ENCODE measurements at regions not wholly inside any gene's neighbourhood (a gene's known extent, or its start where the extent isn't known, plus 50 kb on each side); places are given as distances from the start of the nearest gene placed in this dataset.

GRCh38 chr4:60089546-60090273 lies 1110.4 kb upstream of the ADGRL3 start:
- no peak overlapping the region for H3K4me3 ChIP-seq (ENCODE audit: low read depth, low read length)
- no peaks in the 10 kb centered on the region for H3K36me3 ChIP-seq (replicated peaks)
- H3K27ac ChIP-seq, result no peak overlapping the region
- TF ChIP-seq, protein P1, sequence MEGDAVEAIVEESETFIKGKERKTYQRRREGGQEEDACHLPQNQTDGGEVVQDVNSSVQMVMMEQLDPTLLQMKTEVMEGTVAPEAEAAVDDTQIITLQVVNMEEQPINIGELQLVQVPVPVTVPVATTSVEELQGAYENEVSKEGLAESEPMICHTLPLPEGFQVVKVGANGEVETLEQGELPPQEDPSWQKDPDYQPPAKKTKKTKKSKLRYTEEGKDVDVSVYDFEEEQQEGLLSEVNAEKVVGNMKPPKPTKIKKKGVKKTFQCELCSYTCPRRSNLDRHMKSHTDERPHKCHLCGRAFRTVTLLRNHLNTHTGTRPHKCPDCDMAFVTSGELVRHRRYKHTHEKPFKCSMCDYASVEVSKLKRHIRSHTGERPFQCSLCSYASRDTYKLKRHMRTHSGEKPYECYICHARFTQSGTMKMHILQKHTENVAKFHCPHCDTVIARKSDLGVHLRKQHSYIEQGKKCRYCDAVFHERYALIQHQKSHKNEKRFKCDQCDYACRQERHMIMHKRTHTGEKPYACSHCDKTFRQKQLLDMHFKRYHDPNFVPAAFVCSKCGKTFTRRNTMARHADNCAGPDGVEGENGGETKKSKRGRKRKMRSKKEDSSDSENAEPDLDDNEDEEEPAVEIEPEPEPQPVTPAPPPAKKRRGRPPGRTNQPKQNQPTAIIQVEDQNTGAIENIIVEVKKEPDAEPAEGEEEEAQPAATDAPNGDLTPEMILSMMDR (IDR thresholded peaks at IDR 0.05; ENCODE audit: low read depth, low read length, missing control alignments), result no peak
- in situ Hi-C loops (cut with HindIII; ENCODE audit: low pct_ligation_motif_present, low sequenced_read_pairs), result no loop called here
- H3K27me3 ChIP-seq (replicated peaks), result no peaks in the 10 kb centered on the region
- DNase-seq, result no peak

GRCh38 chr4:60096676-60097075 lies 1103.5 kb upstream of the ADGRL3 start:
- H3K27ac ChIP-seq, result no peak overlapping the region
- H3K4me3 ChIP-seq (ENCODE audit: low read depth, low read length), result no peak overlapping the region
- no peaks in the 10 kb centered on the region for H3K27me3 ChIP-seq (replicated peaks)
- in situ Hi-C loops (cut with HindIII; ENCODE audit: low pct_ligation_motif_present, low sequenced_read_pairs), result no loop called here
- TF ChIP-seq, protein P1 (IDR thresholded peaks at IDR 0.05; ENCODE audit: low read depth, low read length, missing control alignments), result no peak
- no peaks in the 10 kb centered on the region for H3K36me3 ChIP-seq (replicated peaks)
- no peak for DNase-seq

DNA sequence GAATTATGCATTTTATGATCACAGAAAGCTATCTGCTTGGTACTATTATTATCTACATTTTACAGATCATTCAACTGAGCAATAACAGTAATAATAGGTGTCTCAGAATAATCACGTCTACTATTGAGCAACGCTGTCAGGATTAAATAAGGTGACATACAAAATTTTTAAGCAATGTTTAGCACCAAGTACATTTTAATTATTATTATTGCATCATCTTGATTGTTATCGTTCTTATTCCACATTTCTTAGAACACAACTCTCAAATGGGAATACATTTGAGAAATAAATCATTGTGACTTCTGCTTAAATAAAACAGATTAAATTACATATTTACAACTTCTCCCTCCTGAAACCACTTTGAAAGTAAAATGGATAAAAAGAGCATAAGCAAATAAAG lies 1083.5 kb upstream of the ADGRL3 start:
- Histone ChIP-seq H3K27me3 (replicated peaks) (no peaks in the 10 kb centered on the region), H3K36me3 (replicated peaks) (no peaks in the 10 kb centered on the region), H3K27ac (no peak overlapping the region), H3K4me3 (ENCODE audit: low read depth, low read length) (no peak overlapping the region)
- in situ Hi-C loops (cut with HindIII; ENCODE audit: low pct_ligation_motif_present, low sequenced_read_pairs), result no loop called here
- no peak for DNase-seq
- TF ChIP-seq, protein P1 (IDR thresholded peaks at IDR 0.05; ENCODE audit: low read depth, low read length, missing control alignments), result no peak

DNA sequence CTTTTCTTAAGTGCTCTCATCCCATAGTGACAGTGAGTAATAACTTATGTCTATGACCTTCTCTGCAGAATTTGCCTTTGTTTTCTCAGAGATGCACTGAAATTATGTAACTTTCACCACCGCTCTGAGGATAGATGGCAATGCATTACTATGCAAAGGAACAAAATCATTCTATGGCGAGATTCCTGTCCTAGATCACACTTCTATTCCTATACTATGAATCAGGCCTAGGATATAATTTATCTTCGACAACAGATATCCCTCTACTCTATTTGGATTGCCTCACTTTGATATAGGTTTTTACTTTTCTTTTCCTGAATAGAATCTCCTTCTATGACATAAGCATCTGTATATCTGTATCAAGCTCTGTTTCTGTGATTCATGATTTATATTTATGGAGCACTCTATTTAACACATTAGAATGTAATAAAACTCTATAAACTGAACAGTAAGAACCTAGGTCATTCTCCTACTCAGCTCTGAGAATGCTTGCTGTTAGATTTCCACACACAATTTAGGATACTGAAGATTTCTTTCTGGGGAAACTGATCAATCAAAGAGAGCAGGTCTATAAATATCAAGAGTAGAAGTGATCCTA lies 1082.3 kb upstream of the ADGRL3 start:
- Histone ChIP-seq H3K36me3 (replicated peaks) (no peaks in the 10 kb centered on the region), H3K27ac (no peak overlapping the region), H3K4me3 (ENCODE audit: low read depth, low read length) (no peak overlapping the region), H3K27me3 (replicated peaks) (no peaks in the 10 kb centered on the region)
- TF ChIP-seq, protein P1 (IDR thresholded peaks at IDR 0.05; ENCODE audit: low read depth, low read length, missing control alignments), result no peak
- no peak for DNase-seq
- in situ Hi-C loops (cut with HindIII; ENCODE audit: low pct_ligation_motif_present, low sequenced_read_pairs), result no loop called here

GRCh38 chr4:60122820-60123219 lies 1077.3 kb upstream of the ADGRL3 start:
- no peaks in the 10 kb centered on the region for H3K36me3 ChIP-seq (replicated peaks)
- no peak overlapping the region for H3K4me3 ChIP-seq (ENCODE audit: low read depth, low read length)
- no peak for DNase-seq
- H3K27ac ChIP-seq, result no peak overlapping the region
- TF ChIP-seq, protein P1 (IDR thresholded peaks at IDR 0.05; ENCODE audit: low read depth, low read length, missing control alignments), result no peak
- H3K27me3 ChIP-seq (replicated peaks), result no peaks in the 10 kb centered on the region
- in situ Hi-C loops (cut with HindIII; ENCODE audit: low pct_ligation_motif_present, low sequenced_read_pairs), result no loop called here
